Testis (tissue), 2 donors: ENCODE measurements at regions not wholly inside any gene's neighbourhood (a gene's known extent, or its start where the extent isn't known, plus 50 kb on each side); places are given as distances from the start of the nearest gene placed in this dataset.

Source experiments
- DNase-seq: peaks from one replicate; pipeline ENCODE4 v3.0.0-alpha.2; 2019
- H3K27ac ChIP-seq, 2 donors: fragments of 200-600 bp; sonication (generic); one replicate each; pipeline ENCODE4 v1.5.1; 2019
- H3K27me3 ChIP-seq: fragments of 200-600 bp; sonication (generic); one replicate; pipeline ENCODE4 v1.5.1; 2019
- H3K36me3 ChIP-seq: fragments of 200-600 bp; sonication (generic); one replicate; pipeline ENCODE4 v1.5.1; 2017; ENCODE audit warnings: low read depth; ENCODE audit errors: missing control alignments
- H3K4me1 ChIP-seq: fragments of 200-600 bp; sonication (generic); one replicate; pipeline ENCODE4 v1.5.1; 2019
- H3K4me3 ChIP-seq, 2 donors: fragments of 200-600 bp; sonication (generic); one replicate each; pipeline ENCODE4 v1.5.1; 2017 to 2019
- H3K9me3 ChIP-seq: fragments of 200-600 bp; sonication (generic); one replicate; pipeline ENCODE4 v1.5.1; 2017
- POLR2A ChIP-seq: fragments of 450-650 bp; IDR thresholded peaks from one replicate; pipeline ENCODE4 v1.6.1; 2017; ENCODE audit warnings: antibody characterized with exemption, mild to moderate bottlenecking, moderate library complexity
- WGBS, 2 donors: methylation state at CpG; one replicate each; pipeline ENCODE4 v1.1.5; 2018; 5-methylcytosine and 5-hydroxymethylcytosine counted together
- intact Hi-C: fragments of 100-400 bp; cut with DNase I; formaldehyde crosslinking; loops from one replicate; pipeline ENCODE4 v1.15.1; 2023; ENCODE audit warnings: low total_unique reads
- TF ChIP-seq, protein P1 (sequence below), 3 experiments: fragments of 450-650 bp in 2 of 3; fragments of 200-600 bp in 1 of 3; sonication (generic) in 1 of 3; IDR thresholded peaks; one replicate each; pipeline ENCODE4 v1.5.1; 2016 to 2019; ENCODE audit warnings: antibody characterized with exemption in 3 of 3, mild to moderate bottlenecking in 2 of 3, moderate library complexity in 1 of 3

GRCh38 chrX:39581411-39581810 is 516.3 kb downstream of the BCOR start:
- Histone ChIP-seq H3K4me3 (no peak overlapping the region), H3K27ac (no peak overlapping the region), H3K36me3 (no peaks in the 10 kb centered on the region), H3K9me3 (no peaks in the 10 kb centered on the region), H3K4me1 (no peaks in the 10 kb centered on the region), H3K27me3 (no peaks in the 10 kb centered on the region)
- DNase-seq, result no peak
- intact Hi-C loops, result no loop called here
- TF ChIP-seq, protein P1, sequence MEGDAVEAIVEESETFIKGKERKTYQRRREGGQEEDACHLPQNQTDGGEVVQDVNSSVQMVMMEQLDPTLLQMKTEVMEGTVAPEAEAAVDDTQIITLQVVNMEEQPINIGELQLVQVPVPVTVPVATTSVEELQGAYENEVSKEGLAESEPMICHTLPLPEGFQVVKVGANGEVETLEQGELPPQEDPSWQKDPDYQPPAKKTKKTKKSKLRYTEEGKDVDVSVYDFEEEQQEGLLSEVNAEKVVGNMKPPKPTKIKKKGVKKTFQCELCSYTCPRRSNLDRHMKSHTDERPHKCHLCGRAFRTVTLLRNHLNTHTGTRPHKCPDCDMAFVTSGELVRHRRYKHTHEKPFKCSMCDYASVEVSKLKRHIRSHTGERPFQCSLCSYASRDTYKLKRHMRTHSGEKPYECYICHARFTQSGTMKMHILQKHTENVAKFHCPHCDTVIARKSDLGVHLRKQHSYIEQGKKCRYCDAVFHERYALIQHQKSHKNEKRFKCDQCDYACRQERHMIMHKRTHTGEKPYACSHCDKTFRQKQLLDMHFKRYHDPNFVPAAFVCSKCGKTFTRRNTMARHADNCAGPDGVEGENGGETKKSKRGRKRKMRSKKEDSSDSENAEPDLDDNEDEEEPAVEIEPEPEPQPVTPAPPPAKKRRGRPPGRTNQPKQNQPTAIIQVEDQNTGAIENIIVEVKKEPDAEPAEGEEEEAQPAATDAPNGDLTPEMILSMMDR (IDR thresholded peaks at IDR 0.05), result no peak
- TF ChIP-seq POLR2A, result no peak
- 77 to 80% methylated on average over 1 to 3 of the region's 3 CpGs for WGBS, 2 donors

- 58 to 63% methylated on average over 3 of the region's 3 CpGs for WGBS, 2 donors
- TF ChIP-seq POLR2A, result no peak
- TF ChIP-seq, protein P1 (IDR thresholded peaks at IDR 0.05), result no peak
- intact Hi-C loops, result no loop called here
- Histone ChIP-seq H3K9me3 (no peaks in the 10 kb centered on the region), H3K36me3 (no peaks in the 10 kb centered on the region), H3K27ac (no peak overlapping the region), H3K27me3 (no peaks in the 10 kb centered on the region), H3K4me3 (no peak overlapping the region), H3K4me1 (no peaks in the 10 kb centered on the region)
- no peak for DNase-seq
Observed at GRCh38 chrX:39582091-39582490, 515.7 kb downstream of the BCOR start.

- H3K36me3 ChIP-seq, result no peaks in the 10 kb centered on the region
- H3K4me1 ChIP-seq, result no peaks in the 10 kb centered on the region
- TF ChIP-seq, protein P1 (IDR thresholded peaks at IDR 0.05), result no peak
- TF ChIP-seq POLR2A, result no peak
- DNase-seq, result no peak
- intact Hi-C loops, result no loop called here
- no peaks in the 10 kb centered on the region for H3K9me3 ChIP-seq
- WGBS, 2 donors, result 88 to 100% methylated on average over 1 to 3 of the region's 4 CpGs
- no peaks in the 10 kb centered on the region for H3K27me3 ChIP-seq
- no peak overlapping the region for H3K4me3 ChIP-seq
- H3K27ac ChIP-seq, result no peak overlapping the region
Observed at GRCh38 chrX:39582976-39583375, 514.8 kb downstream of the BCOR start.

DNA sequence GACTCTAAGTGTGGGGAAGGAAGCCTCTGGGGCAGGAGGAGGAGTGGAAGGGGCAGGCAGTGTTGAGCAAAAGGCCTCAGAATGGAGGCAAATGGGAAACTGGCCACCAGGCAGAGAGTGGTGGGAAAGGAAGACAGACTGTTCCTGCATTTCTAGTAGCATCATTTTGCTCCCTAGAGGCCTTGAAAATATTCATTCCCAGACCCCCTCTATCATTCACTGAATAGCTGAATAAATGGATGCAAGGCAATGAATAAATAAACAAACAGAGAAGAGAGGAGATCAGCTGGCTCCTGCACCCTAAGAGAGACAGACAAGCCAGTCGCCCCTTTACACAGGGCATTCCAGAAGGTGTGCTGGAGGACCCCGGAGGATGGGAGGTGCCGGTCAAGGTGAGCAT is 511.9 kb downstream of the BCOR start:
- no peak overlapping the region for H3K27ac ChIP-seq
- no peak for DNase-seq
- WGBS, 2 donors, result 41 to 56% methylated on average over 3 of the region's 3 CpGs
- no peaks in the 10 kb centered on the region for H3K4me1 ChIP-seq
- no peaks in the 10 kb centered on the region for H3K27me3 ChIP-seq
- H3K4me3 ChIP-seq, result no peak overlapping the region
- H3K9me3 ChIP-seq, result no peaks in the 10 kb centered on the region
- intact Hi-C loops, result no loop called here
- no peak for TF ChIP-seq POLR2A
- H3K36me3 ChIP-seq, result no peaks in the 10 kb centered on the region

DNA sequence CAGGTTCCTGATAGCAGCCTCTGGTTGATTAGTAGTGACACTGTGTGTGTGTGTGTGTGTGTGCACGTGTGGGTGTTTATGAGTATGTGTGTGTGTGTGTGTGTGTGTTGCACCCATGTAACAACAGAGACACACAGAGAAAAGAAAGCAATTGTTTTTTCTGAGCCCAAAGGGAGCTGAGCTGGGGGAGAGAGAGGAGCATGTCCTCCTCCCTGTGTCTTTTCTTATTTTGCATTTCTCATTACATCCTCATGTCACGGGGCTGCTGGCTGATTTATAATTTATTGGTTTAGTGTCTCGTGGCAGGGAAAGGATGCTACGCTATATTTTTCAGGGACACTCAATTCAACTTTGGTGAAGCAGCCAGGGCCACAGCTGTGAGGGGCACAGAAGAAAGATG is 511.4 kb downstream of the BCOR start:
- Histone ChIP-seq H3K27me3 (no peaks in the 10 kb centered on the region), H3K9me3 (no peaks in the 10 kb centered on the region), H3K27ac (no peak overlapping the region), H3K4me3 (no peak overlapping the region), H3K36me3 (no peaks in the 10 kb centered on the region), H3K4me1 (no peaks in the 10 kb centered on the region)
- DNase-seq, result no peak
- intact Hi-C loops, result no loop called here
- 65 to 72% methylated on average over 2 to 4 of the region's 4 CpGs for WGBS, 2 donors
- TF ChIP-seq, protein P1 (IDR thresholded peaks at IDR 0.05), result no peak
- TF ChIP-seq POLR2A, result no peak
